Activated CD8-positive, alpha-beta T cell treated with anti-CD3 and anti-CD28 coated beads for 36 hours (primary cell): ENCODE measurements at regions not wholly inside any gene's neighbourhood (a gene's known extent, or its start where the extent isn't known, plus 50 kb on each side); places are given as distances from the start of the nearest gene placed in this dataset.

Experiments used
- ATAC-seq: fragments of 200-7000 bp; cut with Tn5 transposase; one replicate; pipeline ENCODE4 v1.10.0; 2021; ENCODE audit warnings: mild to moderate bottlenecking, moderate library complexity
- CTCF ChIA-PET: fragments of 350-600 bp; sonication (Branson Sonifier 250); formaldehyde crosslinking; loops from one replicate; lab custom pipeline; 2021; ENCODE audit warnings: antibody characterized with exemption; lab: Charles Lee
- POLR2A ChIA-PET: fragments of 350-600 bp; sonication (Branson Sonifier 250); formaldehyde crosslinking; loops from one replicate; lab custom pipeline; 2021; ENCODE audit warnings: antibody characterized with exemption; lab: Charles Lee
- DNase-seq: peaks from one replicate; pipeline ENCODE4 v3.0.0-alpha.2; 2020
- H3K27ac Mint-ChIP-seq: one replicate; pipeline ENCODE4 v1.8.0; 2021; ENCODE audit warnings: mild to moderate bottlenecking, mixed read lengths
- H3K27me3 Mint-ChIP-seq: one replicate; pipeline ENCODE4 v1.8.0; 2021; ENCODE audit warnings: mixed read lengths
- H3K36me3 Mint-ChIP-seq: one replicate; pipeline ENCODE4 v1.8.0; 2021; ENCODE audit warnings: low read depth, mixed read lengths
- H3K4me1 Mint-ChIP-seq: one replicate; pipeline ENCODE4 v1.8.0; 2021; ENCODE audit warnings: low read depth, mixed read lengths
- H3K4me3 Mint-ChIP-seq: one replicate; pipeline ENCODE4 v1.8.0; 2021; ENCODE audit warnings: mild to moderate bottlenecking, moderate library complexity, mixed read lengths
- H3K9me3 Mint-ChIP-seq: one replicate; pipeline ENCODE4 v1.8.0; 2021; ENCODE audit warnings: mixed read lengths
- CTCF ChIP-seq: fragments of 200-600 bp; IDR thresholded peaks from one replicate; pipeline ENCODE4 v1.8.0; 2022; ENCODE audit warnings: antibody characterized with exemption, mild to moderate bottlenecking
- intact Hi-C: fragments of 100-400 bp; cut with micrococcal nuclease; formaldehyde crosslinking; loops from one replicate; pipeline ENCODE4 v1.10.0; 2022

DNA sequence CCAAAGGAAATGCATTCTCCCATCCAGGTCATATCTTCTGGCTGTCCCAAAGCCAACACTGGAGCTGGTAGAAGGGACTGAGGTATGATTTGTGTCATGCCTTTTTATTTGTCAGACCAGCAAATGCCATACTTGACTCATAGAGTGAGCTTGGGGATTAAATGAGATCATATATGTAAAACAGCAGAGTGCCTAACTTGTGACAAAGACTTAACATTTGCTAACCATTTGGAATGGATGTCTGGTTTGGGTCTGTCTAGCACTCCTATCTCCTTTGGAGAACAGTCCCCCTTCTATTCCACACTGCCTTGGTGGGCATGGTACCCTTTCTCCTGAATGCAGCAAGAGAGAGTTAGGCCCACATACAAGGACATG, 128.5 kb upstream of the LGALSL start:
- H3K9me3 Mint-ChIP-seq, result no peaks in the 10 kb centered on the region
- peak overlapping the region; percentile 63 for H3K4me3 Mint-ChIP-seq
- no peak for TF ChIP-seq CTCF
- POLR2A ChIA-PET, result interaction anchor here (0.7 to 3.5 kb wide), 18 partner anchors 8 to 276 kb away, joined by 3 to 30 read pairs (median 6); partner anchors contain the start of gene AFTPH
- peak; percentile 22 for DNase-seq
- CTCF ChIA-PET, result interaction anchor here (0.6 to 9.2 kb wide), 12 partner anchors 12 to 289 kb away, joined by 3 to 374 read pairs (median 22); no protein-coding TSS in a partner anchor
- ATAC-seq, result peak; percentile 48
- no peaks in the 10 kb centered on the region for H3K27me3 Mint-ChIP-seq
- no peaks in the 10 kb centered on the region for H3K36me3 Mint-ChIP-seq
- peaks cover 47% of the 10 kb centered on the region for H3K4me1 Mint-ChIP-seq
- H3K27ac Mint-ChIP-seq, result peak overlapping the region; percentile 95
- intact Hi-C loops, result loop anchor here (1.0 to 10.0 kb wide), 3 partner anchors 111 to 481 kb away; partner anchors contain the start of gene UGP2

DNA sequence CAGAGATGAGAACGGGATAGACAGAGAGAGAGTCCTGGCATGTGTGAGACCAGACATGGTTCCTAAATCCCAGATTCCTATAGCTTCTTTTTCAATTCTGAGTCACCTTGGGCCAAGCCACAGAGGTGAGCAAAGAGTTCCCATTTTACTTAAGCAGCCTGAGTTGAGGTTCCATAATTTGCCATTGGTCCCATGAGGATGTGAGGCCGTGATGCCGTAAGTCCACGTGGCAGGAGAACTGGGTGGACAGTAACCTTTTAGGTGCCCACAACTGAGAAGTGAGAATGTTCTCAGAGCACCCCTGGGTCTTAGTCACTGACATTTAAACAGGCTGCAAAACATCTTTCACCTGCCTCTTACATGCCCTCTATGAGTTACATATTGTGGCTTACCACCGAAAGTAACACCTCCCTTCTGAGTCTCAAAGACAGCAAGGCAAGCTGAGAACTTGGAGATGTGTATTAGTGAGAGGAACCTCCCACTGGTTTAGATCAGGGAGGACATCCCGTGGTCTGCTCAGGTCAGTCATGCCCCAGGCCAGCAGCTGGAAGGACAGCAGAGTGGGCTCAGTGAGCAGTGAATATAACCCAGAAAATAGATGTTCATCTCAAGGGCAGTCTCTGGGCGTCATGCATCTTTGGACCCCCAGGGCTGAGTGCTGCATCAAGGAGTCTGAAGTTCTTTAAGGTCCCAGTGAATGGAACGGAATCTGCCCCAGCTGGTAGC, 127.9 kb upstream of the LGALSL start:
- peak overlapping the region; percentile 63 for H3K4me3 Mint-ChIP-seq
- H3K4me1 Mint-ChIP-seq, result peaks cover 51% of the 10 kb centered on the region
- POLR2A ChIA-PET, result interaction anchor here (0.6 to 3.5 kb wide), 24 partner anchors 8 to 277 kb away, joined by 3 to 30 read pairs (median 6); partner anchors contain the start of gene AFTPH
- no peaks in the 10 kb centered on the region for H3K9me3 Mint-ChIP-seq
- ATAC-seq (peak; percentile 79), DNase-seq (peak; percentile 77)
- H3K36me3 Mint-ChIP-seq, result no peaks in the 10 kb centered on the region
- TF ChIP-seq CTCF, result no peak
- intact Hi-C loops, result loop anchor here (1.0 to 10.0 kb wide), 5 partner anchors 112 to 481 kb away; partner anchors contain the start of gene UGP2
- CTCF ChIA-PET, result interaction anchor here (0.6 to 9.2 kb wide), 24 partner anchors 13 to 349 kb away, joined by 3 to 374 read pairs (median 8); partner anchors contain the start of gene AFTPH
- no peaks in the 10 kb centered on the region for H3K27me3 Mint-ChIP-seq
- peak overlapping the region; percentile 95 for H3K27ac Mint-ChIP-seq

- Mint-ChIP-seq H3K36me3 (no peaks in the 10 kb centered on the region), H3K4me1 (peaks cover 53% of the 10 kb centered on the region), H3K9me3 (no peaks in the 10 kb centered on the region), H3K4me3 (peak overlapping the region; percentile 63), H3K27ac (peak overlapping the region; percentile 95), H3K27me3 (no peaks in the 10 kb centered on the region)
- ChIA-PET POLR2A (interaction anchor here (0.6 to 3.5 kb wide), 24 partner anchors 9 to 280 kb away, joined by 3 to 30 read pairs (median 5); partner anchors contain the start of gene AFTPH), CTCF (interaction anchor here (0.6 to 9.2 kb wide), 32 partner anchors 8 to 349 kb away, joined by 3 to 374 read pairs (median 8); partner anchors contain the start of gene AFTPH)
- intact Hi-C loops, result loop anchor here (1.0 to 10.0 kb wide), 4 partner anchors 184 to 482 kb away; partner anchors contain the start of gene UGP2
- DNase-seq (no peak), ATAC-seq (no peak)
- no peak for TF ChIP-seq CTCF
Measured at GRCh38 chr2:64326578-64327050, 127.3 kb upstream of the LGALSL start.

DNA sequence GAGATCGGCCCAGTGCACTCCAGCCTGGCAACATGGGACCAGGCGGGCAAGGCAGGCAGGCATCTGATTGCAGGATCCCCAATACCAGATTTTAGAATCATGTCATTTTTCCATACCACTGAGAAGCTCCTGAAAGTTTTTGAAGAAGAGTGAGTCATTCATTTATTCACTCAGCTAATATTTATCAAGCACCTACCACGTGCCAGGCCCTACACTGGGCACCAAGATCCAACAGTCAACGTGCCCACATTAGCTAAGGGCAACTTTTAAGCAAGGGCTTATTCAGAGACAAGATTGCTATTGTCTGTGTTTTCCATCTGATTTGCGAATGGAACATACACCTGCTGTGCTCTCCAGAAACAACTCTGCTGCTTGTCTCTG, 126.8 kb upstream of the LGALSL start:
- Mint-ChIP-seq H3K27ac (peak overlapping the region; percentile 95), H3K4me3 (peak overlapping the region; percentile 61), H3K36me3 (no peaks in the 10 kb centered on the region), H3K27me3 (no peaks in the 10 kb centered on the region), H3K9me3 (no peaks in the 10 kb centered on the region), H3K4me1 (peaks cover 53% of the 10 kb centered on the region)
- intact Hi-C loops, result loop anchor here (2.0 to 10.0 kb wide), 3 partner anchors 184 to 482 kb away; partner anchors contain the start of gene UGP2
- ATAC-seq, result peak; percentile 4
- no peak for TF ChIP-seq CTCF
- DNase-seq, result peak; percentile 42
- POLR2A ChIA-PET, result interaction anchor here (0.7 to 3.5 kb wide), 18 partner anchors 31 to 316 kb away, joined by 3 to 30 read pairs (median 4); partner anchors contain the start of gene AFTPH
- CTCF ChIA-PET, result interaction anchor here (0.7 to 9.2 kb wide), 53 partner anchors 9 to 628 kb away, joined by 3 to 374 read pairs (median 5); partner anchors contain the start of genes AFTPH and SERTAD2
